ENCODE measurements at regions not wholly inside any gene's neighbourhood (a gene's known extent, or its start where the extent isn't known, plus 50 kb on each side); places are given as distances from the start of the nearest gene placed in this dataset.
A peak's percentile ranks its signal among the peaks of the same experiment; 100 is the strongest.
"Not testable (repeated sequence)": the region's sequence is repeated elsewhere in the genome, so short reads cannot be mapped to it uniquely, and the experiment has no call there.

DNA sequence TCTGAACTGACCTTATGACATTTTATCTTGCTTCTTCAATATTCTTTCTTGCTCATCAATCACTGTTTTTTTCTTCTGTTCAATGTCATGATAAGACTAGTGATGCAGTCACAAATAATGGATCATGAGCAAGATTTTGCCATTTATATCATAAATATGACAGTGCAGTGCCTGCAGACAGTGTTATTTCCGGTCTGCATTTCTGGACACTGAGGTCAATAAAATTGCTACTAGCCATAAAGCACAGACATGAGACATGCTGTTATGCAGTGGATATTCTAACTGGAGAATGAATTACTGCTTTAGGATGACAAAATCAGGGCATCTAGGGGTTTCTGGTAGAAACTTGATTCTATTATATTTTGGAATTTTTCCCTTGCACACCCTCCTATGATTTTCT is 1509.7 kb upstream of the LRRTM3 start:
- no peak for ATAC-seq

GRCh38 chr10:65419629-65420028 is 1506.2 kb upstream of the LRRTM3 start:
- ATAC-seq = no peak

GRCh38 chr10:65423043-65423442 is 1502.8 kb upstream of the LRRTM3 start:
- no peak for ATAC-seq

- not testable (repeated sequence) for ATAC-seq
These were observed 1496.5 kb upstream of the LRRTM3 start for GRCh38 chr10:65429381-65429780.

GRCh38 chr10:65430979-65431378 is 1494.9 kb upstream of the LRRTM3 start:
- ATAC-seq = no peak

DNA sequence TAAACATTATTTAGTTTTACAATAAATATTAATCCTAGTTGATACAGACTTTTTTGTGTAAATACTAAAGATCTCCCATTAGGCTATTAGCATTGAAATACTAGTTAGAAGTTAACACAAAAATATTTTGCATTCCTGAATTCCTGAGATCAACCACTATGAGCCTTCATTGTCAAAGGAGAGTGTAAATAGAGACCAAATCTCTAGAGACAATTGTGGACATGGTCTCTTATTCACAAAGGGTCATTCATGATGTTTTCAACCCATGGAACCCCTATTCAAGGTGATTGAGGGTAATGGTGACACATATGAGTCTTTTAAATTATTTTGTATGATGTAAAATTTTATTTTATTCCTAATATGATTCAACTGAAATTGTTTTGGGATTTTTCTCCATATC is 1454.8 kb upstream of the LRRTM3 start:
- no peak for ATAC-seq

- no peak for ATAC-seq
These were observed 1443.0 kb upstream of the LRRTM3 start for GRCh38 chr10:65482848-65483247.

- no peak for ATAC-seq
These were observed 1434.0 kb upstream of the LRRTM3 start for GRCh38 chr10:65491799-65492198.

- ATAC-seq = no peak
These were observed 1429.3 kb upstream of the LRRTM3 start for GRCh38 chr10:65496541-65496940.

DNA sequence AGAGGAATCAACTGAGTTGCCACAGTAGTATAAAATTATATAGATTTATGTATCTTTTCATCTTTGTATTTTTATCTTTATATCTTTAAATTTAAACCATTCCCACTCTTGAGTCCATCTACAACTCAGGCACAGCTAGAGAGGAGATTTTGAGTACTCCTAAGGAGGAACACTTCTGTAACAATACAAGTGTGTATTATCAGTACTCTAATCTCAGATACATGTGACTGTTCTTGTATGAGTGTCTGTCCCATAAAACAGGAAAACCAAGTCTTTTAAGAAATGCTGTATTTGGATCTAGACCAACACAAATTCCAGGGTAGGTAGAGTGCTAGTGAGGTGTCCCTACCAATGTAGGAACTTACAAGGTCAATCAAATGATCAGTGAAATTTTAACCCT is 1428.0 kb upstream of the LRRTM3 start:
- ATAC-seq = no peak

GRCh38 chr10:65500716-65501115 is 1425.1 kb upstream of the LRRTM3 start:
- ATAC-seq = peak in 1 of 2 donors; percentile 30

GRCh38 chr10:65501259-65501658 is 1424.6 kb upstream of the LRRTM3 start:
- peak; percentile 91 to 96 for ATAC-seq

DNA sequence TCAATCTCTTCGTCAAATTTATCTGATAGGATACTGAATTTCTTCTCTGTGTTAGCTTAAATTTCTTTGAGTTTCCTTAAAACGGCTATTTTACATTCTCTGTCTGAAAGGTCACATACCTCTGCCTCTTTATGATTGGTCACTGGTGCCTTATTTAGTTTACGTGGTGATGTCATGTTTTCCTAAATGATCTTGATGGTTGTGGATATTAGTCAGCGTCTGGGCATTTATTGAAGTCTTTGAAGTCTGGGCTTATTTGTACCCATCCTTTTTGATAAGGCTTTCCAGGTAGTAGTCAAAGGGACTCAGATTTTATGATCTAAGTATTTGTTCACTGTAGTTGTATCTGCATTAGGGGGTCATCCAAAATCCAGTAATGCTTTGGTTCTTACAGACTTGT is 1407.5 kb upstream of the LRRTM3 start:
- no peak for ATAC-seq

- ATAC-seq = no peak
These were observed 1396.8 kb upstream of the LRRTM3 start for GRCh38 chr10:65528986-65529385.

GRCh38 chr10:65531545-65531944 is 1394.3 kb upstream of the LRRTM3 start:
- no peak for ATAC-seq

DNA sequence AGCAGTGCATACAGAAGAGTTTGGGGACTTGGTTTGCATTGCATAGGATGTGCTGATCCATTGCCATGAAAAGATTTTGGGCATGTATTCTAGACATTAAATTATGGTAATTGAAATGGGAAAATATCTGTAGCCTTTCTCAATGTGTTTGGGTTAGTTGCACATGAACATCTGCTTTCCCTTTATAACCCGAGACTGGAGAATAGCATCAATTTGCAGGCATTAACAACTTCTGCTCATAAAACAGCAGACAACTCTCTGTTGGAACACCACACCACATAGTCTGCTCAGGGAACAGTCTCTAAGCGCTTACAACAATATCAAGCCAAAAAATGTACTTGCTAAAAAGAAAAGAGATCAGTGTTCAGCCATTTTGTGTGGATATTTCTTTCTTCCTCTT is 1391.1 kb upstream of the LRRTM3 start:
- ATAC-seq = no peak

DNA sequence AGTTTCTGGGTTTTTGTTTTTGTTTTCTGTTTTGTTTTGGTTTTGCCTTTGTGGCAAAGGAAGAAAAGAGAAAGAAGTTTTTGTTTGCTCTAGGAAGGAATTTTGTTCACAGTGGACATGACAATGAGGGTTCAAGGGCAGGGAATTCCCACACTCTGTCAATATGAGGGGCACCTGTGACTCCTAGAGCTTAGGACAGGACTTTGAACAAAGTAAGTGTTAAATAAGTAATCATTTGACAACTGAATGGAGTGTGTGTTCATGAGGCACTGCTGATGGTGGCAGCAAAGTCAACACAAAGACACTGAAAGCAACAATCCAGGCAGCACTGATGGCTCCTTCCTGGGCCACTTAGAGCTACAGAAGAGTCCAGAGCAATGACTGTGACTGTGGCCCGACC is 1381.1 kb upstream of the LRRTM3 start:
- ATAC-seq = no peak

GRCh38 chr10:65548001-65548400 is 1377.8 kb upstream of the LRRTM3 start:
- ATAC-seq = no peak

DNA sequence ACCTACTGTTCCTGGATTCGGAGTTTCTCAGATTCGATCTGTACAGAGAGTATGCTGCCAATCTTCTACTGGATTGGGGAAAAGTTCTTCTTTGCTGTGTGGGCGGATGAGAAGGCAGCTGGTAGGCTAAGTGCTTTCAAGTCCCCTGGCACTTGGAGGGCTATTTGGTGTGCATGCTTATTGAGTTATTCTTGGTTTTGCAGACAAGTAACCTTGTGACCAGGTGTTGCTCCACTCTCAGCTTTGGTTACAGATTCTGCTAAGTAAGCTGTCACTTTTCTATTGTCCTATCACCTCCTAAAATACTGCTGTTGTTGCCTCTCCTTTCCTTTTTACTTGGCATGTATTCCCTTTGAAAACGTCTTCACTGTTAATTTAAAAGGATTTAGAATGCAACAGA is 1375.1 kb upstream of the LRRTM3 start:
- ATAC-seq = no peak

DNA sequence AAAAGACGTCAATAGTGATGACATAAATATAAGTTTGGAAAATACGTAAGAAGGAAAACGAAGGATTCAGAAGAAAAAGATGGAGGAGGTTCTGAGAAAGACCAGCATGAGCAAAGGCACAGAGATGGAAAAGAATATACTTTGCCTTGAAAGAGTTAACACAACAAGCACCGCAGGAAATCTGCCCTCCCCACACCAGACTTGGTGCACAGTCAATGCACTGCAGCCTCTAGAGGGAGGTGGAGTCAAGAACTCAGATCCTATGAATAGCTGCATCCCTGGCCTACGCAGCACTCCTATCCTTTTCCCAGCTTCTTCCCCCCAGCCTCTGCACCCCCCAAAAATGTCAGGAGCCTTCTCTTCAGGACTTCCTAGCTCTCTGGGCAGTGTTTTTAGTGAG is 1370.6 kb upstream of the LRRTM3 start:
- ATAC-seq = no peak

- no peak for ATAC-seq
These were observed 1369.8 kb upstream of the LRRTM3 start for GRCh38 chr10:65556006-65556405.

DNA sequence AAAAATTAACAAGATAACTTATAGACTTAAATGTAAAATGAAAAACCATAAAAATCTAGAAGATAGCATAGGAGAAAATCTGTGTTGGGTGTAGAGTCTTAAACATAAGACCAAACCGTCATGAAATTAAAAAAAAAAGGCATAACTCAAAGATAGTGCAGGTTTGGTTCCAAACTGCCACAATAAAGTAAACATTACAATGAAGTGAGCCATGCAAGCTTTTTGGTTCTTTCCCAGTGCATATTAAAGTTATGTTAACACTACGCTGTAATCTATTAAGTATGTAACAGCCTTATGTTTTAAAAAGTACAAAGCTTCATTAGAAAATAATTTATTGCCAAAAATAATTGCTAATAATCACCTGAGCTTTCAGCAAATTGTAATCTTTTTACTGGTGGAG is 1366.5 kb upstream of the LRRTM3 start:
- no peak for ATAC-seq

GRCh38 chr10:65565246-65565645 is 1360.6 kb upstream of the LRRTM3 start:
- ATAC-seq = no peak

DNA sequence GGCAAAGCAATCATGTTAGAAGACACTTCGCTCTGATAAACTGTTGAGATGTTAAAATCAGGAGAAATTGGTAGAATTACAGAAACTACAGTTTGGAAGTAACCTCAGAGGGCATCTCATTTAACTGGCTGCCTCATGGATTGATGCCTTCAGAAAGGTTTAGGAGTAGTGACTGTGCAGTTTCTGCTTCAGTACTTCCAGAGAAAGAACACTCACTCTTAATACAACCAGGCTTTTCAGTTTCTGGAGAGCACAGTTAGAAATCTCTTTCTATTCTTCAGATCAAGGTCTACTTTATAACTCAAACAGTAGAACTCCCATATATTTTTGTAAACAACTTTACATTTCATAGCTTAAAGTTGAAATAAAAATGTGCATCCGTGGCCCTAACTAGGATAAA is 1358.9 kb upstream of the LRRTM3 start:
- no peak for ATAC-seq

DNA sequence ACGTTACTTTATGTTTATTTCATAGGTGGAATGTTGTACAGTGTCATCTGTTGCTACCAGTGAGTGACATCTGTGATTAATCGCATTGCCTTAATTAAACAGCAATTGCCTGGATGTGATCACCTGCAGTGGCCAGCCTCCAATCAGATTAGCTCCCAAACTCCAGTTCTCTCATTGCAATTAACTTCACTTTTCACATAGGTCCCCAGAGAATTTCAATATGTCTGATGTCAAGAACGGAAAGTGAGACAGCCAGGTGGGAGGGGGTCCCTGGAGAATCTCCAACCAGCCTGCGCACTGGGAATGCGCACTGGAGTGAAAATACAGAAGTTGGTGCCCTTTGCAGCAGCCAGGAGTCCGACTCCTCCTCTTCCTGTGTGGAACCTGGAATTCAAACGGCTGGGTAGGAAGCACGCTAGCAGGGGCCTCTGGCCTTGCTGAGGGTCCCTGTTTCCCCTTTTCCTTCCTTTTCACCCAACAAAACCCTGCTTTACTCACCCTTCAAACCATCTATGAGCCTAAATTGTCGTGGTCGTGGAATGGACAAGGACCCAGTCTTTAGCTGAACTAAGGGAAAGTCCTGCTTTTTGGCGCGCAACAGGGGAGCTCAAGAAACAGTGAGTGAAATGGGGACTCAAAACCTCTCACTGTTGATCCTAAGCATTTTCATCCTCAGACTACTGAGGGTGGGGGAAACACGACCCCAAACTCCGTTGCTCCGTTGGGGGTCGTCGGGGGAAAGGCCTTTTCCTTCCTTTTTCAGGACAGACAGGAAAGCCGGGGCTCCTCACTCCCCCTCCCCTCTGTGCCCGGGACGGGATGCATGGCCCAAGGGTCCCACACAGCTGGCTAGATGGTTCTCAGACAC is 1355.5 kb upstream of the LRRTM3 start:
- ATAC-seq = no peak

Measured in activated CD4-positive, CD25-positive, alpha-beta regulatory T cell treated with anti-CD3 and anti-CD28 coated beads, Interleukin-2, amount 50 U/mL, for 24 hours (primary cell).